GM12878 (cell line): ENCODE measurements at regions not wholly inside any gene's neighbourhood (a gene's known extent, or its start where the extent isn't known, plus 50 kb on each side); places are given as distances from the start of the nearest gene placed in this dataset.

Experiments used
- ATAC-seq: fragments of 200-7000 bp; cut with Tn5 transposase; 3 replicates; pipeline ENCODE4 v1.9.1; 2020; ENCODE audit warnings: mild to moderate bottlenecking, moderate library complexity
- BruUV-seq: library from RNA; stranded (reverse); fragments of 400-500 nt; replicated peaks from 2 replicates; lab custom pipeline; 2021; lab: Mats Ljungman, UMichigan
- CTCF ChIA-PET: fragments of 300-600 bp; sonication (Branson Sonifier 250); formaldehyde crosslinking; extraction: SDS; loops from one replicate; lab custom pipeline; 2021; ENCODE audit warnings: inconsistent platforms; lab: Yijun Ruan, JAX
- POLR2A ChIA-PET: fragments of 350-600 bp; formaldehyde crosslinking; extraction: SDS; loops from one replicate; lab custom pipeline; 2021; ENCODE audit warnings: inconsistent platforms; lab: Charles Lee
- RAD21 ChIA-PET: fragments of 300-600 bp; sonication (Branson Sonifier 250); formaldehyde crosslinking; loops from one replicate; lab custom pipeline; 2023; ENCODE audit warnings: antibody characterized with exemption; ENCODE audit not compliant: unreplicated experiment; lab: Charles Lee
- SMC1A ChIA-PET: fragments of 300-600 bp; sonication (Branson Sonifier 250); formaldehyde crosslinking; loops from one replicate; lab custom pipeline; 2023; ENCODE audit not compliant: unreplicated experiment, uncharacterized antibody; lab: Charles Lee
- DNase-seq: peaks from one replicate; pipeline ENCODE4 v3.0.0-alpha.2; 2011; ENCODE audit warnings: low read depth, low spot score
- FAIRE-seq: peaks from 3 replicates; lab custom pipeline; 2011; peaks lifted over from hg19 to GRCh38; lab: Jason Lieb, UNC
- H2AFZ ChIP-seq: 2 replicates; pipeline ENCODE4 v1.6.0; 2011; ENCODE audit warnings: low read depth, low read length, control low read depth; ENCODE audit not compliant: control insufficient read depth
- H3K27ac ChIP-seq: 2 replicates; pipeline ENCODE4 v1.5.1; 2011; ENCODE audit warnings: control low read depth; ENCODE audit not compliant: control insufficient read depth, insufficient read depth
- H3K27me3 ChIP-seq, 2 experiments: replicated peaks in 1 of 2; 2 replicates each; pipeline versions ENCODE4 v1.6.0 to v1.6.1; 2011; ENCODE audit warnings: low read length in 1 of 2; ENCODE audit not compliant: control insufficient read depth in 2 of 2, insufficient read depth in 2 of 2
- H3K36me3 ChIP-seq, 2 experiments: 2 replicates each; pipeline ENCODE4 v1.5.1; 2011; ENCODE audit warnings: low read length in 1 of 2; ENCODE audit not compliant: control insufficient read depth in 2 of 2, insufficient read depth in 2 of 2
- H3K4me1 ChIP-seq: 2 replicates; pipeline ENCODE4 v1.6.1; 2011; ENCODE audit warnings: mild to moderate bottlenecking, low read length, moderate library complexity, mixed read lengths; ENCODE audit not compliant: control insufficient read depth, insufficient read depth
- H3K4me2 ChIP-seq: 2 replicates; pipeline ENCODE4 v1.6.0; 2011; ENCODE audit warnings: control low read depth; ENCODE audit not compliant: control insufficient read depth, insufficient read depth
- H3K4me3 ChIP-seq: fragments of 200-600 bp; sonication (generic); 2 replicates; pipeline ENCODE4 v1.5.1; 2016
- H3K79me2 ChIP-seq: 2 replicates; pipeline ENCODE4 v1.6.0; 2011; ENCODE audit warnings: low read length; ENCODE audit not compliant: control insufficient read depth, insufficient read depth
- H3K9ac ChIP-seq: 2 replicates; pipeline ENCODE4 v1.8.0; 2011; ENCODE audit warnings: low read length, control low read depth, mixed read lengths; ENCODE audit not compliant: control insufficient read depth, insufficient read depth
- H3K9me3 ChIP-seq: replicated peaks from 3 replicates; pipeline ENCODE4 v1.5.1; 2011; ENCODE audit warnings: mild to moderate bottlenecking, low read length; ENCODE audit not compliant: control insufficient read depth, insufficient read depth
- H4K20me1 ChIP-seq: 2 replicates; pipeline ENCODE4 v1.6.0; 2011; ENCODE audit not compliant: control insufficient read depth, insufficient read depth
- ASH2L ChIP-seq: fragments of 300-600, 200-600 bp; sonication (generic); IDR thresholded peaks from 2 replicates; pipeline ENCODE4 v1.6.1; 2017; ENCODE audit warnings: low read depth, mild to moderate bottlenecking, borderline replicate concordance
- BCLAF1 ChIP-seq: fragments of 450-650 bp; IDR thresholded peaks from 2 replicates; pipeline ENCODE4 v1.6.1; 2017; ENCODE audit warnings: antibody characterized with exemption, mild to moderate bottlenecking, moderate library complexity
- EGR1 ChIP-seq, 2 experiments: IDR thresholded peaks; 1 replicate in 1 of 2; 2 replicates in 1 of 2; pipeline ENCODE4 v1.6.1; 2011 to 2012; ENCODE audit warnings: low read depth in 2 of 2, low read length in 2 of 2, borderline replicate concordance in 1 of 2, mild to moderate bottlenecking in 1 of 2, moderate library complexity in 1 of 2
- FOXK2 ChIP-seq: fragments of 450-650 bp; IDR thresholded peaks from 2 replicates; pipeline ENCODE4 v1.6.1; 2017; ENCODE audit warnings: mild to moderate bottlenecking, moderate library complexity
- IRF5 ChIP-seq: fragments of 450-650 bp; IDR thresholded peaks from 2 replicates; pipeline ENCODE4 v1.6.1; 2017; ENCODE audit warnings: borderline replicate concordance
- KAT2A ChIP-seq: conservative IDR thresholded peaks from 2 replicates; pipeline ENCODE4 v1.6.1; 2011; ENCODE audit warnings: low read depth, low read length; ENCODE audit not compliant: control insufficient read depth
- LARP7 ChIP-seq: fragments of 450-650 bp; IDR thresholded peaks from 2 replicates; pipeline ENCODE4 v1.6.1; 2017; ENCODE audit warnings: mild to moderate bottlenecking
- MTA3 ChIP-seq: IDR thresholded peaks from 2 replicates; pipeline ENCODE4 v1.6.1; 2012; ENCODE audit warnings: low read length, inconsistent platforms, borderline replicate concordance
- PKNOX1 ChIP-seq: fragments of 450-650 bp; IDR thresholded peaks from 2 replicates; pipeline ENCODE4 v1.6.1; 2016; ENCODE audit warnings: mild to moderate bottlenecking
- POLR2A ChIP-seq: IDR thresholded peaks from 2 replicates; pipeline ENCODE4 v1.6.1; 2011; ENCODE audit warnings: low read depth, mild to moderate bottlenecking, low read length
- USF1 ChIP-seq: IDR thresholded peaks from 2 replicates; pipeline ENCODE4 v1.6.1; 2011; ENCODE audit warnings: borderline replicate concordance, low read depth, mild to moderate bottlenecking, moderate library complexity, mixed read lengths, low read length; ENCODE audit not compliant: insufficient read depth; ENCODE audit errors: extremely low read length
- ZNF592 ChIP-seq: fragments of 450-650 bp; IDR thresholded peaks from 2 replicates; pipeline ENCODE4 v1.6.1; 2017; ENCODE audit warnings: mild to moderate bottlenecking, moderate library complexity
- WGBS: methylation state at CpG from one replicate; pipeline ENCODE4 v1.1.6; 2016; ENCODE audit warnings: low lambda C conversion rate; ENCODE audit not compliant: insufficient replicate concordance, insufficient coverage; ENCODE audit errors: missing lambda C conversion rate; 5-methylcytosine and 5-hydroxymethylcytosine counted together
- in situ Hi-C: fragments of 300-500 bp; cut with MboI; formaldehyde crosslinking; loops from 9 replicates; pipeline ENCODE4 v1.14.3; 2018; ENCODE audit warnings: mixed read lengths
- intact Hi-C: fragments of 100-400 bp; cut with micrococcal nuclease; formaldehyde crosslinking; loops from one replicate; pipeline ENCODE4 v1.14.2; 2022; ENCODE audit not compliant: unreplicated experiment
- TF ChIP-seq, protein P1 (sequence below): IDR thresholded peaks from 2 replicates; pipeline ENCODE4 v1.6.1; 2011; ENCODE audit warnings: borderline replicate concordance, low read depth, mild to moderate bottlenecking, moderate library complexity, low read length; ENCODE audit not compliant: insufficient read depth, poor library complexity, severe bottlenecking

GRCh38 chr21:17196623-17197022 lies 316.2 kb upstream of the CXADR start:
- no peak overlapping the region for H3K4me3 ChIP-seq
- H3K79me2 ChIP-seq, result no peaks in the 10 kb centered on the region
- H3K9me3 ChIP-seq, result no peaks in the 10 kb centered on the region; the same call in 2 of the 3 replicates
- no peaks in the 10 kb centered on the region for H3K36me3 ChIP-seq
- in situ Hi-C loops, result no loop called here
- no peaks in the 10 kb centered on the region for H3K4me1 ChIP-seq
- H3K27me3 ChIP-seq, result no peaks in the 10 kb centered on the region
- RAD21 ChIA-PET, result no interaction called here
- no peak overlapping the region for H2AFZ ChIP-seq
- H4K20me1 ChIP-seq, result no peaks in the 10 kb centered on the region
- FAIRE-seq, result no peak
- CTCF ChIA-PET, result no interaction called here
- POLR2A ChIA-PET, result no interaction called here
- H3K9ac ChIP-seq, result no peak overlapping the region
- no peak for DNase-seq
- H3K27ac ChIP-seq, result no peak overlapping the region
- WGBS, result 0% methylated on average over 2 of the region's 2 CpGs
- ATAC-seq, result no peak
- no TSS peak for BruUV-seq
- SMC1A ChIA-PET, result no interaction called here
- no peak overlapping the region for H3K4me2 ChIP-seq
- intact Hi-C loops, result no loop called here
- TF ChIP-seq IRF5 (no peak), MTA3 (no peak), POLR2A (no peak), ZNF592 (no peak), USF1 (no peak), KAT2A (no peak), PKNOX1 (no peak), ASH2L (no peak), LARP7 (no peak), FOXK2 (no peak), BCLAF1 (no peak), EGR1 (IDR thresholded peaks at IDR 0.05; ENCODE audit: borderline replicate concordance in 1 of 2, low read depth in 2 of 2, low read length in 2 of 2) (no peak)
- TF ChIP-seq, protein P1, sequence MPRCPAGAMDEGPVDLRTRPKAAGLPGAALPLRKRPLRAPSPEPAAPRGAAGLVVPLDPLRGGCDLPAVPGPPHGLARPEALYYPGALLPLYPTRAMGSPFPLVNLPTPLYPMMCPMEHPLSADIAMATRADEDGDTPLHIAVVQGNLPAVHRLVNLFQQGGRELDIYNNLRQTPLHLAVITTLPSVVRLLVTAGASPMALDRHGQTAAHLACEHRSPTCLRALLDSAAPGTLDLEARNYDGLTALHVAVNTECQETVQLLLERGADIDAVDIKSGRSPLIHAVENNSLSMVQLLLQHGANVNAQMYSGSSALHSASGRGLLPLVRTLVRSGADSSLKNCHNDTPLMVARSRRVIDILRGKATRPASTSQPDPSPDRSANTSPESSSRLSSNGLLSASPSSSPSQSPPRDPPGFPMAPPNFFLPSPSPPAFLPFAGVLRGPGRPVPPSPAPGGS, result no peak
